ENCODE measurements at regions not wholly inside any gene's neighbourhood (a gene's known extent, or its start where the extent isn't known, plus 50 kb on each side); places are given as distances from the start of the nearest gene placed in this dataset.

- TF ChIP-seq GABPA (IDR thresholded peaks at IDR 0.05; ENCODE audit: low read depth): no peak
- TF ChIP-seq CTCF (IDR thresholded peaks at IDR 0.05; ENCODE audit: insufficient read depth, low read length): no peak
- TF ChIP-seq POLR2AphosphoS5 (IDR thresholded peaks at IDR 0.05; ENCODE audit: low read depth): no peak
- TF ChIP-seq REST (IDR thresholded peaks at IDR 0.05; ENCODE audit: insufficient replicate concordance, low read depth): no peak
- no peak for TF ChIP-seq SPI1 (IDR thresholded peaks at IDR 0.05; ENCODE audit: borderline replicate concordance, low read depth)
Measured at GRCh38 chr4:138050601-138051000, 191.5 kb downstream of the SLC7A11 start.
